B cell (primary cell): ENCODE measurements at regions not wholly inside any gene's neighbourhood (a gene's known extent, or its start where the extent isn't known, plus 50 kb on each side); places are given as distances from the start of the nearest gene placed in this dataset.

ENCODE experiments used
- CTCF ChIP-seq: fragments of 200-600 bp; IDR thresholded peaks from one replicate; pipeline ENCODE4 v1.8.0; 2022; ENCODE audit warnings: antibody characterized with exemption, mild to moderate bottlenecking
- EZH2 ChIP-seq: IDR thresholded peaks from 2 replicates; pipeline ENCODE4 v1.6.1; 2012; ENCODE audit warnings: borderline replicate concordance, low read depth, mild to moderate bottlenecking, moderate library complexity, low read length; ENCODE audit not compliant: insufficient read depth, poor library complexity, severe bottlenecking

- TF ChIP-seq CTCF (no peak), EZH2 (no peak)
Measured at GRCh38 chr10:23813687-23814086, 374.8 kb downstream of the OTUD1 start.
